ENCODE measurements at regions not wholly inside any gene's neighbourhood (a gene's known extent, or its start where the extent isn't known, plus 50 kb on each side); places are given as distances from the start of the nearest gene placed in this dataset.
A peak's percentile ranks its signal among the peaks of the same experiment; 100 is the strongest.

- no TSS peak for BruUV-seq (replicated peaks)
- peak; percentile 66 for DNase-seq (ENCODE audit: low read depth, low spot score)
- FAIRE-seq = peak; percentile 64
- Histone ChIP-seq H2AFZ (ENCODE audit: low read depth, low read length) (no peak overlapping the region), H3K4me3 (replicated peaks in 1 of 3; ENCODE audit: insufficient read depth in 1 of 3, low read depth in 1 of 3, low read length in 3 of 3) (no peak overlapping the region), H3K79me2 (ENCODE audit: control insufficient read depth, insufficient read depth, low read length) (no peaks in the 10 kb centered on the region), H3K4me2 (ENCODE audit: insufficient read depth, low read length) (no peak overlapping the region), H3K9me3 (replicated peaks; ENCODE audit: control insufficient read depth, insufficient read depth, low read length) (no peaks in the 10 kb centered on the region), H3K27ac (ENCODE audit: insufficient read depth, low read depth, low read length) (no peak overlapping the region), H3K4me1 (ENCODE audit: control insufficient read depth, extremely low read depth, insufficient read depth, low read length) (no peaks in the 10 kb centered on the region), H3K9me1 (replicated peaks; ENCODE audit: control insufficient read depth, extremely low read depth, insufficient read depth, low read length) (no peaks in the 10 kb centered on the region), H3K9ac (replicated peaks; ENCODE audit: extremely low read depth, insufficient read depth, low read length) (no peak overlapping the region), H3K27me3 (ENCODE audit: control insufficient read depth in 2 of 2, insufficient read depth in 2 of 2, low read length in 2 of 2) (peaks cover 13 to 22% of the 10 kb centered on the region in 2 experiments), H4K20me1 (replicated peaks; ENCODE audit: control insufficient read depth, extremely low read depth, insufficient read depth, low read length) (no peaks in the 10 kb centered on the region), H3K36me3 (ENCODE audit: control insufficient read depth in 2 of 2, extremely low read depth in 1 of 2, insufficient read depth in 2 of 2, low read length in 2 of 2) (no peaks in the 10 kb centered on the region)
- POLR2A ChIA-PET = no interaction called here
- TF ChIP-seq, protein P1, sequence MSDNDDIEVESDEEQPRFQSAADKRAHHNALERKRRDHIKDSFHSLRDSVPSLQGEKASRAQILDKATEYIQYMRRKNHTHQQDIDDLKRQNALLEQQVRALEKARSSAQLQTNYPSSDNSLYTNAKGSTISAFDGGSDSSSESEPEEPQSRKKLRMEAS (IDR thresholded peaks at IDR 0.05; ENCODE audit: insufficient read depth, insufficient read length) = no peak
- TF ChIP-seq, protein P2, sequence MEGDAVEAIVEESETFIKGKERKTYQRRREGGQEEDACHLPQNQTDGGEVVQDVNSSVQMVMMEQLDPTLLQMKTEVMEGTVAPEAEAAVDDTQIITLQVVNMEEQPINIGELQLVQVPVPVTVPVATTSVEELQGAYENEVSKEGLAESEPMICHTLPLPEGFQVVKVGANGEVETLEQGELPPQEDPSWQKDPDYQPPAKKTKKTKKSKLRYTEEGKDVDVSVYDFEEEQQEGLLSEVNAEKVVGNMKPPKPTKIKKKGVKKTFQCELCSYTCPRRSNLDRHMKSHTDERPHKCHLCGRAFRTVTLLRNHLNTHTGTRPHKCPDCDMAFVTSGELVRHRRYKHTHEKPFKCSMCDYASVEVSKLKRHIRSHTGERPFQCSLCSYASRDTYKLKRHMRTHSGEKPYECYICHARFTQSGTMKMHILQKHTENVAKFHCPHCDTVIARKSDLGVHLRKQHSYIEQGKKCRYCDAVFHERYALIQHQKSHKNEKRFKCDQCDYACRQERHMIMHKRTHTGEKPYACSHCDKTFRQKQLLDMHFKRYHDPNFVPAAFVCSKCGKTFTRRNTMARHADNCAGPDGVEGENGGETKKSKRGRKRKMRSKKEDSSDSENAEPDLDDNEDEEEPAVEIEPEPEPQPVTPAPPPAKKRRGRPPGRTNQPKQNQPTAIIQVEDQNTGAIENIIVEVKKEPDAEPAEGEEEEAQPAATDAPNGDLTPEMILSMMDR (IDR thresholded peaks at IDR 0.05; ENCODE audit: extremely low read depth in 1 of 2, insufficient read depth in 1 of 2, low read depth in 1 of 2, low read length in 2 of 2) = no peak
- TF ChIP-seq EZH2 (IDR thresholded peaks at IDR 0.05; ENCODE audit: borderline replicate concordance, low read depth, low read length, severe bottlenecking) (no peak), FOS (IDR thresholded peaks at IDR 0.05; ENCODE audit: borderline replicate concordance, insufficient read depth, low read length) (no peak), GATA2 (IDR thresholded peaks at IDR 0.05; ENCODE audit: insufficient read depth, insufficient read length, low read depth, low read length) (no peak), MYC (IDR thresholded peaks at IDR 0.05; ENCODE audit: low read depth, low read length) (no peak), POLR2AphosphoS5 (IDR thresholded peaks at IDR 0.05; ENCODE audit: insufficient read depth, low read depth, low read length) (no peak), JUN (IDR thresholded peaks at IDR 0.05; ENCODE audit: borderline replicate concordance, insufficient read depth, insufficient read length, low read depth) (no peak), POLR2A (IDR thresholded peaks at IDR 0.05; ENCODE audit: low read depth, low read length) (no peak)
- CTCF ChIA-PET = interaction anchor here (0.6 to 3.9 kb wide), 63 partner anchors 10 to 1809 kb away, joined by 3 to 176 read pairs (median 4); partner anchors contain the start of genes ENDOD1, SESN3 and SRSF8
- dilution Hi-C loops (cut with MboI; ENCODE audit: extremely low pct_ligation_motif_present, low sequenced_read_pairs) = no loop called here
- intact Hi-C loops (cut with micrococcal nuclease) = loop anchor here (1.0 to 10.0 kb wide), 7 partner anchors 57 to 732 kb away; partner anchors contain the start of genes CWC15 and KDM4D
Observed at GRCh38 chr11:95704865-95705264, 84.7 kb downstream of the FAM76B start.

Data from endothelial cell of umbilical vein (primary cell).